HCT116 (cell line): ENCODE measurements at regions not wholly inside any gene's neighbourhood (a gene's known extent, or its start where the extent isn't known, plus 50 kb on each side); places are given as distances from the start of the nearest gene placed in this dataset.

ENCODE experiments used
- CTCF ChIP-seq, 3 experiments: fragments of 200-600 bp in 1 of 3; sonication (generic) in 1 of 3; IDR thresholded peaks in 2 of 3; conservative IDR thresholded peaks in 1 of 3; 2 replicates each; pipeline ENCODE4 v1.5.1; 2012 to 2017; ENCODE audit warnings: low read depth in 2 of 3, low read length in 2 of 3, antibody characterized with exemption in 1 of 3, borderline replicate concordance in 1 of 3, control low read depth in 1 of 3, mild to moderate bottlenecking in 1 of 3, mixed read lengths in 1 of 3, mixed run types in 1 of 3, moderate library complexity in 1 of 3; ENCODE audit not compliant: insufficient read depth in 1 of 3
- EZH2 ChIP-seq: fragments of 200-600 bp; sonication (generic); IDR thresholded peaks from 2 replicates; pipeline ENCODE4 v1.6.1; 2017; ENCODE audit warnings: antibody characterized with exemption, mixed run types
- REST ChIP-seq: IDR thresholded peaks from 2 replicates; pipeline ENCODE4 v1.6.1; 2012; ENCODE audit warnings: low read depth
- TCF7L2 ChIP-seq: IDR thresholded peaks from 2 replicates; pipeline ENCODE4 v1.7.0; 2011; ENCODE audit warnings: borderline replicate concordance, inconsistent platforms; ENCODE audit not compliant: insufficient read depth, insufficient read length; ENCODE audit errors: extremely low read depth

GRCh38 chr4:14087459-14087858 lies 459.9 kb upstream of the BOD1L1 start:
- TF ChIP-seq CTCF (IDR thresholded peaks at IDR 0.05 in 2 of 3, conservative IDR thresholded peaks at IDR 0.05 in 1 of 3; ENCODE audit: borderline replicate concordance in 1 of 3, insufficient read depth in 1 of 3, low read depth in 2 of 3, low read length in 2 of 3) (no peak), REST (no peak), TCF7L2 (no peak), EZH2 (no peak)
